Left kidney (tissue), 1 donor: ENCODE measurements at regions not wholly inside any gene's neighbourhood (a gene's known extent, or its start where the extent isn't known, plus 50 kb on each side); places are given as distances from the start of the nearest gene placed in this dataset.
"Not testable (repeated sequence)": the region's sequence is repeated elsewhere in the genome, so short reads cannot be mapped to it uniquely, and the experiment has no call there.

Source experiments
- DNase-seq: peaks from one replicate; pipeline ENCODE4 v3.0.0-alpha.2; 2013

GRCh38 chr6:125354649-125355048, 52.9 kb upstream of the HDDC2 start:
- DNase-seq, result no peak

GRCh38 chr6:125356884-125357283, 55.1 kb upstream of the HDDC2 start:
- DNase-seq, result no peak

- no peak for DNase-seq
Observed at GRCh38 chr6:125357515-125358256, 55.9 kb upstream of the HDDC2 start.

- no peak for DNase-seq
Observed at GRCh38 chr6:125358898-125359297, 57.1 kb upstream of the HDDC2 start.

GRCh38 chr6:125361868-125362267, 60.1 kb upstream of the HDDC2 start:
- no peak for DNase-seq

- peak; percentile 55 for DNase-seq
Observed at GRCh38 chr6:125363039-125363823, 61.5 kb upstream of the HDDC2 start.

GRCh38 chr6:125363824-125364165, 62.0 kb upstream of the HDDC2 start:
- no peak for DNase-seq

DNA sequence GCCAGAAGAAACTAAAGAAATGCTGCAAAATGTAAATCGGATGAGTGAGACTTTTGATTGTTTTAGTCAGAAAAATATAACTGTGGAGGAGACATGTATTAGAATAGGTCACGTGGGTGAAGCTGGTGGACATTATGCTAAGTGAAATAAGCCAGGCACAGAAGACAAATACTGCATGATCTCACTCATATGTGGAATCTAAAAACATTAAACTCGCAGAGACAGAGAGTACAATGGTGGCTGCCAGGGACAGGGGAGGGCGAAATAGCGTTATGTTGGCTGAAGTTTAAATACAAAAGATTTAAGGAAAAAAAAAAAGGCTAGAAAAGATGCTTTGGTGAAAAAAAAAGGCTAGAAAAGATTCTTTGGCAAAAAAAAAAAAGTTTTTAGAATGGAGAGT, 63.5 kb upstream of the HDDC2 start:
- no peak for DNase-seq

- no peak for DNase-seq
Observed at GRCh38 chr6:125367036-125367782, 65.4 kb upstream of the HDDC2 start.

GRCh38 chr6:125370343-125370742, 68.6 kb upstream of the HDDC2 start:
- no peak for DNase-seq

- no peak for DNase-seq
Observed at GRCh38 chr6:125375013-125375412, 73.2 kb upstream of the HDDC2 start.

DNA sequence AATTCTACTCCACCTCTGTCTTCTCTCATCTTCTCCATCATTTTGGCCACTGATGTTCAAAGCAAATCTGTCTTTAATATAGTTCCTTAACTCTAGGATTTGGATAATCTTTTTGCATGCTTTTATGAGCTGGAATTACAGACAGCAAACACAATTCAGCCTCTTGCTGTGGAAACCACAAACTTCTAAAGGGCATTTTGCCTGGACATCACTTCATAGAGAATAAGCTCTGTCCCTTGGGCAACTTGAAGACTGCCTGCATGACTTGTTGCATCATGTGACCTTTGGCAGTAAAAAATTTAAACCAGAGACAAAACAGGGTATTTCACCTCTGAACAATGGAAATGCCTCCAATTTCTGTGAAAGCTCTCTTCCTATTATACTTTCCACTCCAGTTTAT, 74.1 kb upstream of the HDDC2 start:
- DNase-seq, result no peak

- no peak for DNase-seq
Observed at GRCh38 chr6:125377621-125378020, 75.9 kb upstream of the HDDC2 start.

DNA sequence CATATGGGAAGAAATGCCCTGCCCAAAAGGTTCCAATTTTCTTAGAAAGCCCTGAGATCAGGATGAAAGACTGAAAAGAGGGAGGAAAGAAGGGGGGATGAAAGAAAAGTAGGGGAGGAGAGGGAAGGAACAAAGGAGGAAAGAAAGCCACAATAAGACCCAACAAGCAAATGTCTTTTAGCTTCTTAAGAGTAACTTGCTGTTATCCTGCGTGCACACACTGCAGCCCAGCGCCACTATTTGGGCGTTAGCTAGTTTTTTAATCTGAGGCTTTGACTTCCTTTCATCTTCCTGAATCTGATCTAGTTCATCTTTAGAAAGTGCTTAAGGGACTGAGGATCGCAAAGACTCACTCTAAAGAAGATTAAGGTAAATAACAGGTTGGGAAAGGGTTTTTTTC, 77.4 kb upstream of the HDDC2 start:
- DNase-seq, result no peak

GRCh38 chr6:125380474-125380873, 78.7 kb upstream of the HDDC2 start:
- no peak for DNase-seq

GRCh38 chr6:125386337-125386736, 84.6 kb upstream of the HDDC2 start:
- DNase-seq, result not testable (repeated sequence)

GRCh38 chr6:125392682-125393081, 90.9 kb upstream of the HDDC2 start:
- no peak for DNase-seq

DNA sequence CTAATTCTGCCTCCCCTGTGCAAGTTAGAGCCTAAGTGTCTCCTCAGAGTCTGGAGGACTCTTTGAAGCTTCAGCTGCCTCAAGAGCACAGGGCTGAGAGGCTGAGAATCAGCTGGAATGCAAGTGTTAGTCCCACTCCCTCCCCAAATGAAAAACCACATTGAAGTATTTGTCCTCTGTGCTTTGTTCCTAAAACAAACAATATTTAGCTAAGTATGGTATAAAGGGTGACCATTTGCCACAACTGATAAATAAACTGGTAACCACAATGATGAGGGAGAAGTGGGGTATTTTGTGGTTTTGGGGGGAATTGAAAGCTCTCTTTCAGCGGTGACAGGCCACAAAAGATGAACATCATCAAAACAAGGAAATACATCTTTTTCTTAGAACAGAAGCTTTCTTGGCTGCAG, 91.7 kb upstream of the HDDC2 start:
- DNase-seq, result no peak

- DNase-seq, result no peak
Observed at GRCh38 chr6:125406741-125407140, 105.0 kb upstream of the HDDC2 start.

DNA sequence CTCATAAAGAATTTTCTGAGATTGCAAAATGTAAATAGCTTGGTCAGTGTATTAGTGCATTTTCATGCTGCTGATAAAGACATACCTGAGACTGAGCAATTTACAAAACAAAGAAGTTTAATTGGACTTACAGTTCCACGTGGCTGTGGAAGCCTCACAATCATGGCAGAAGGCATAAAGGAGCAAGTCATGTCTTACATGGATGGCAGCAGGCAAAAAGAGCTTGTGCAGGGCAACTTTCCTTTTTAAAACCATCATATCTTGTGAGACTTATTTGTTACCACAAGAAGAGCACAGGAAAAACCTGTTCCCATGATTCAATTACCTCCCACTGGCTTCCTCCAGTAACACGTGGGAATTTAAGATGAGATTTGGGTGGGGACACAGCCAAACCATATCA, 112.7 kb upstream of the HDDC2 start:
- no peak for DNase-seq

DNA sequence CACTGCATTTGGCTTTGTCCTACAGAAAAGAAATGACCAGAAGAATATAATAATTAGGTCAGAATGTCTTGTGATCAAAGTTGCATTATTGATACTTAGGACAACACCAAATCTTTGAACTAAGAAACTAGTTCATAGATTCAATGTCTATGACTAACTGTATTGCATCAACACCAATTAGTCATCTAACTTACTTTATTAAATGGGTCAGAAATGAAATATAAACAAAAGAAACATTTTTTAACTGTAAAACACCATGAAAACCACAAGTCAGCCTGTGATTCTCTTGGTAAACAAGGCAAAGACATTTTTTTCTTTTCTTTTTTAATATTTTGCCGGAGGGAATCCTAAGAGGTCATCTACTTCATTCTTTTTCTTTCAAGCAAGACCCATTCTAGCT, 114.1 kb upstream of the HDDC2 start:
- DNase-seq, result no peak

GRCh38 chr6:125421836-125422235, 120.1 kb upstream of the HDDC2 start:
- no peak for DNase-seq

DNA sequence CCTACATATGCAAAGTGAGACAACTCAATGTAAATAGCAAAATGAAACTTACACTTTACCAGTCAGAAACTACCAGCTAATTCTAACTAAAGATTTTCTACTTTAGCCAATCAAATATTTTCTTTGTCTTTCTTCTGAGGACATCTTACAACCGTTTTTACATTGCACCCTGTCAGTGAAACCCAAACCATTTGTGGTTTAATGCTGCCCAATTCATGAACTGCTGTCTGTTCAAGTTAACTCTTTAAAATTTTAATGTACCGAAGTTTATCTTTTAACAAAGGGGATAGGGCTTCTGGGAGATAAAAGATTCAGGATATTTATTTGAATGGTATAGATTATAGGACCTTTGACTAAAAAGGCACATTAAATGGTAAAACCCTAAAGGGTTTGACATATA, 121.3 kb upstream of the HDDC2 start:
- no peak for DNase-seq
